ENCODE measurements at regions not wholly inside any gene's neighbourhood (a gene's known extent, or its start where the extent isn't known, plus 50 kb on each side); places are given as distances from the start of the nearest gene placed in this dataset.

DNA sequence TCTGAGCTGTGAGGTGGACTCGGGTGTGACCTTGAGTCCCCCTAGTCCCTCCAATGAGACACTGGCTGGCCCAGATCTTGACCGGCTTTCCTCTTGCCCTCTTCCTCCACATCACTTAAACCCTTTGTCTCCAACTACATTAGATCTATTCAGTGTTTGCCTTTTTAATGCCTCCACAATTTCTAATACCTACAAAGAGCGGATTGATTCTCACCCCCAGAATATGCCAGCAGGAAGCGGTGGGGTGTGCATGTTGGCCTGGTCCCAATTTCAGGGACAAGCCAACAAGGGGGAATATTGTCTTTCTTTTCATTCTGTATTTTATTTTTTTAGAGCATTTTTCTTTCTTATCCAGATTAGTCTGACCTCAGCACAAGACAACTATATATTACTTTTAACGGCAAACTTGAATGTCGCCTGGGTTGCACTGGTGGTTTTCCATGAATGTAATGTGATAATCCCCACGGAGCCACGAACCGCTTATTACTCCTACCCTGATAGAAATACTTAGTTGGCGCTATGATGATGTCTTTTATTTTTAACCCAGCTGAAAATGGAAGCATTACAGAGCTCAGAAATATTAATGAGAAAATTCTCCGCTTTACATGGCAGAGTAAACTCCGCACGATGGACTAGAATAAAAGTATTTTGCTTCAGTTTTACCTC, 68.5 kb upstream of the MYO10 start:
- H3K27ac ChIP-seq (ENCODE audit: low read length): no peak overlapping the region
- Mint-ChIP-seq H3K27ac (no peak overlapping the region), H3K9me3 (peaks cover 2% of the 10 kb centered on the region in 2 donors), H3K36me3 (no peaks in the 10 kb centered on the region), H3K4me3 (no peak overlapping the region), H3K27me3 (ENCODE audit: low read depth in 2 of 2) (no peaks in the 10 kb centered on the region), H3K4me1 (no peaks in the 10 kb centered on the region)
- 92% methylated on average over 13 of the region's 13 CpGs for WGBS (ENCODE audit: insufficient coverage)
- H3K36me3 ChIP-seq (ENCODE audit: control insufficient read depth, insufficient read depth, low read length): no peaks in the 10 kb centered on the region
- H3K4me1 ChIP-seq (ENCODE audit: control insufficient read depth, insufficient read depth, low read length): no peaks in the 10 kb centered on the region
- H3K4me3 ChIP-seq (ENCODE audit: low read length): no peak overlapping the region
- intact Hi-C loops (cut with micrococcal nuclease): no loop called here
- no peak for DNase-seq
- H3K27me3 ChIP-seq (ENCODE audit: control insufficient read depth, insufficient read depth, low read length): no peaks in the 10 kb centered on the region
- no peaks in the 10 kb centered on the region for H3K9me3 ChIP-seq (ENCODE audit: control insufficient read depth, insufficient read depth, low read length)
- TF ChIP-seq, protein P1, sequence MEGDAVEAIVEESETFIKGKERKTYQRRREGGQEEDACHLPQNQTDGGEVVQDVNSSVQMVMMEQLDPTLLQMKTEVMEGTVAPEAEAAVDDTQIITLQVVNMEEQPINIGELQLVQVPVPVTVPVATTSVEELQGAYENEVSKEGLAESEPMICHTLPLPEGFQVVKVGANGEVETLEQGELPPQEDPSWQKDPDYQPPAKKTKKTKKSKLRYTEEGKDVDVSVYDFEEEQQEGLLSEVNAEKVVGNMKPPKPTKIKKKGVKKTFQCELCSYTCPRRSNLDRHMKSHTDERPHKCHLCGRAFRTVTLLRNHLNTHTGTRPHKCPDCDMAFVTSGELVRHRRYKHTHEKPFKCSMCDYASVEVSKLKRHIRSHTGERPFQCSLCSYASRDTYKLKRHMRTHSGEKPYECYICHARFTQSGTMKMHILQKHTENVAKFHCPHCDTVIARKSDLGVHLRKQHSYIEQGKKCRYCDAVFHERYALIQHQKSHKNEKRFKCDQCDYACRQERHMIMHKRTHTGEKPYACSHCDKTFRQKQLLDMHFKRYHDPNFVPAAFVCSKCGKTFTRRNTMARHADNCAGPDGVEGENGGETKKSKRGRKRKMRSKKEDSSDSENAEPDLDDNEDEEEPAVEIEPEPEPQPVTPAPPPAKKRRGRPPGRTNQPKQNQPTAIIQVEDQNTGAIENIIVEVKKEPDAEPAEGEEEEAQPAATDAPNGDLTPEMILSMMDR (IDR thresholded peaks at IDR 0.05): no peak
- no peak for ATAC-seq

DNA sequence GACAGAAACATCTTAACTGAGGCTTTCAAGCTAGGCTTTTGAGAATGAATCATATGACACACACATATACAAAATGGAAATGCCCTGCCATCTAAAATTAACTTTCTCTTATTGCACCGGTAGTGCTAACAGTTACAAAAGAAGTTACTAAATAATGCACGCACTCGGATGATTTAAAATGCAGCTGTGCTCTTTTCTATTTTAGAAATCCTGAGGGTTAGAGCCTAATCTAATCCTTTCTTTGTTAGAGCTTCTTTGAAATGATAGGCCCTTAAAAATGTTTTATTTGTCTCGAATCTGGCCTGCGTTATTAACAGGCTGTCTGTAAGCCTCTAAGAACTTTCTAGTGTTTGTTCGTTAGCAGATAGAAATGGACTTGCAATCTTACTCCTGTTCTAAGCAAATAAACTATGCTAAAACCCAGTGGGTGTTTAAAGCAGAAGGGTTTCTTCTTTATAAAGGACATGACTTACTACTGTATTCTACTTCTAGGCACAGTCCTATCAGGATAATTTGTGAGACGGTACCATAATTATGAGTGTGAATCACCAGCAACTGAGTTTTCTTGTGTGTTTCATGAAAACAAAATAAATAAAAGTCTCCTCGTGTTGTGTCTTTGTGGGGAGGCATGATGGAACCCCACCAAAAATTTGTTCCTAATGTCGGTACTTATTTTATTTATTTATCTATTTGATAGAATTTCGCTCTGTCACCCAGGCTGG, 69.2 kb upstream of the MYO10 start:
- Histone ChIP-seq H3K4me3 (ENCODE audit: low read length) (no peak overlapping the region), H3K27me3 (ENCODE audit: control insufficient read depth, insufficient read depth, low read length) (no peaks in the 10 kb centered on the region), H3K9me3 (ENCODE audit: control insufficient read depth, insufficient read depth, low read length) (no peaks in the 10 kb centered on the region), H3K36me3 (ENCODE audit: control insufficient read depth, insufficient read depth, low read length) (no peaks in the 10 kb centered on the region), H3K27ac (ENCODE audit: low read length) (no peak overlapping the region), H3K4me1 (ENCODE audit: control insufficient read depth, insufficient read depth, low read length) (no peaks in the 10 kb centered on the region)
- Mint-ChIP-seq H3K27ac (no peak overlapping the region), H3K36me3 (no peaks in the 10 kb centered on the region), H3K4me1 (no peaks in the 10 kb centered on the region), H3K4me3 (no peak overlapping the region), H3K9me3 (peaks cover 0 to 2% of the 10 kb centered on the region in 2 donors), H3K27me3 (ENCODE audit: low read depth in 2 of 2) (no peaks in the 10 kb centered on the region)
- intact Hi-C loops (cut with micrococcal nuclease): no loop called here
- DNase-seq: no peak
- no peak for ATAC-seq
- TF ChIP-seq, protein P1 (IDR thresholded peaks at IDR 0.05): no peak
- 91% methylated on average over 7 of the region's 10 CpGs for WGBS (ENCODE audit: insufficient coverage)

DNA sequence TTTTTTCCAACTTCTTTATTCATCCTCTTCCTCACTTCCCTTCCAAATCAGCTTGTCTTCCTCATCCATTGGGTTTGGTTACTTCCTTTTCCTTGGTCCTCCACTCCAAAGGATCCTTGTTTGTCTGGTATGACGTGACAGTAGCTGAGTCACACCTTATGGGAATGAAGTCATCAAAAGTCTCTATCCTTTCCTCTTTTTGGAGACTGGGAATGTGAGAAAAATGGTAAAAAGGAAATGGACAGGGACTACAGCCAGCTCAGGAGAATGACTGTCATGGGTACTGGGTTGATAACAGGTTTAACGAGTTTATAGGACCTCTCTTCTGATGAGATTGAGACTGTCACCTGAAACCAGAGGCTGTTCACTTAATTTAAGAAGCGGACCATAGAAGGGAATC, 76.2 kb upstream of the MYO10 start:
- intact Hi-C loops (cut with micrococcal nuclease): no loop called here
- no peak for ATAC-seq
- Mint-ChIP-seq H3K9me3 (peaks cover 2 to 4% of the 10 kb centered on the region in 2 donors), H3K27ac (no peak overlapping the region), H3K4me3 (no peak overlapping the region), H3K36me3 (no peaks in the 10 kb centered on the region), H3K27me3 (ENCODE audit: low read depth in 2 of 2) (no peaks in the 10 kb centered on the region), H3K4me1 (no peaks in the 10 kb centered on the region)
- TF ChIP-seq, protein P1 (IDR thresholded peaks at IDR 0.05): no peak
- no peak overlapping the region for H3K4me3 ChIP-seq (ENCODE audit: low read length)
- H3K4me1 ChIP-seq (ENCODE audit: control insufficient read depth, insufficient read depth, low read length): no peaks in the 10 kb centered on the region
- no peaks in the 10 kb centered on the region for H3K27me3 ChIP-seq (ENCODE audit: control insufficient read depth, insufficient read depth, low read length)
- H3K27ac ChIP-seq (ENCODE audit: low read length): no peak overlapping the region
- WGBS (ENCODE audit: insufficient coverage): 88% methylated on average over 3 of the region's 3 CpGs
- DNase-seq: no peak
- H3K36me3 ChIP-seq (ENCODE audit: control insufficient read depth, insufficient read depth, low read length): no peaks in the 10 kb centered on the region
- no peaks in the 10 kb centered on the region for H3K9me3 ChIP-seq (ENCODE audit: control insufficient read depth, insufficient read depth, low read length)

Data from natural killer cell (primary cell).